Activated CD4-positive, alpha-beta T cell treated with anti-CD3 and anti-CD28 coated beads for 1 hour (primary cell): ENCODE measurements at regions not wholly inside any gene's neighbourhood (a gene's known extent, or its start where the extent isn't known, plus 50 kb on each side); places are given as distances from the start of the nearest gene placed in this dataset.

Source experiments
- DNase-seq: peaks from one replicate; pipeline ENCODE4 v3.0.0-alpha.2; 2020

GRCh38 chr2:240210198-240210965, 69.9 kb upstream of the OTOS start:
- no peak for DNase-seq

GRCh38 chr2:240211096-240211495, 70.6 kb upstream of the OTOS start:
- no peak for DNase-seq

GRCh38 chr2:240211598-240212424, 71.4 kb upstream of the OTOS start:
- no peak for DNase-seq

- no peak for DNase-seq
Measured at GRCh38 chr2:240212425-240213225, 72.2 kb upstream of the OTOS start.

GRCh38 chr2:240213226-240213475, 72.7 kb upstream of the OTOS start:
- DNase-seq = no peak

GRCh38 chr2:240213476-240214421, 73.3 kb upstream of the OTOS start:
- no peak for DNase-seq

GRCh38 chr2:240214790-240215675, 74.6 kb upstream of the OTOS start:
- DNase-seq = no peak

- no peak for DNase-seq
Measured at GRCh38 chr2:240215676-240216051, 75.2 kb upstream of the OTOS start.

GRCh38 chr2:240216167-240216566, 75.7 kb upstream of the OTOS start:
- no peak for DNase-seq

GRCh38 chr2:240217431-240218301, 77.2 kb upstream of the OTOS start:
- DNase-seq = no peak

- no peak for DNase-seq
Measured at GRCh38 chr2:240219208-240219890, 78.9 kb upstream of the OTOS start.

- DNase-seq = no peak
Measured at GRCh38 chr2:240220371-240220770, 79.9 kb upstream of the OTOS start.

- no peak for DNase-seq
Measured at GRCh38 chr2:240223631-240224030, 83.2 kb upstream of the OTOS start.

- no peak for DNase-seq
Measured at GRCh38 chr2:240224676-240225075, 84.2 kb upstream of the OTOS start.

- no peak for DNase-seq
Measured at GRCh38 chr2:240225131-240225530, 84.7 kb upstream of the OTOS start.

GRCh38 chr2:240225660-240226475, 85.4 kb upstream of the OTOS start:
- no peak for DNase-seq

- no peak for DNase-seq
Measured at GRCh38 chr2:240226672-240227537, 86.4 kb upstream of the OTOS start.
